Neuronal stem cell (in vitro differentiated cells): ENCODE measurements at regions not wholly inside any gene's neighbourhood (a gene's known extent, or its start where the extent isn't known, plus 50 kb on each side); places are given as distances from the start of the nearest gene placed in this dataset.

Experiments
- DNase-seq: peaks from one replicate; pipeline ENCODE4 v3.0.0-alpha.2; 2013; ENCODE audit warnings: low spot score
- H2AFZ ChIP-seq: one replicate; pipeline ENCODE4 v1.6.1; 2013; ENCODE audit warnings: mild to moderate bottlenecking, low read length, inconsistent platforms
- H2AK5ac ChIP-seq: 2 replicates; pipeline ENCODE4 v1.6.1; 2013; ENCODE audit warnings: low read depth, mild to moderate bottlenecking, inconsistent platforms, low read length, moderate library complexity, mixed read lengths
- H2BK120ac ChIP-seq: 2 replicates; pipeline ENCODE4 v1.6.1; 2013; ENCODE audit warnings: low read depth, mild to moderate bottlenecking, inconsistent platforms, low read length, moderate library complexity, mixed read lengths
- H2BK12ac ChIP-seq: one replicate; pipeline ENCODE4 v1.6.1; 2013; ENCODE audit warnings: low read length, inconsistent platforms
- H2BK15ac ChIP-seq: 2 replicates; pipeline ENCODE4 v1.6.1; 2013; ENCODE audit warnings: mild to moderate bottlenecking, low read length, inconsistent platforms, mixed read lengths
- H2BK5ac ChIP-seq: one replicate; pipeline ENCODE4 v1.6.1; 2013; ENCODE audit warnings: inconsistent platforms, mild to moderate bottlenecking, low read length, moderate library complexity
- H3K14ac ChIP-seq: one replicate; pipeline ENCODE4 v1.6.1; 2013; ENCODE audit warnings: low read length, inconsistent platforms
- H3K18ac ChIP-seq: 2 replicates; pipeline ENCODE4 v1.6.1; 2013; ENCODE audit warnings: low read length, inconsistent platforms
- H3K23ac ChIP-seq: 2 replicates; pipeline ENCODE4 v1.6.1; 2013; ENCODE audit warnings: low read depth, mild to moderate bottlenecking, mixed read lengths, low read length, inconsistent platforms; ENCODE audit not compliant: poor library complexity
- H3K27ac ChIP-seq: replicated peaks from 3 replicates; pipeline ENCODE4 v1.5.1; 2013; ENCODE audit warnings: low read length, inconsistent platforms
- H3K27me3 ChIP-seq, 3 experiments: 2 replicates each; pipeline ENCODE4 v1.6.1; 2013; ENCODE audit warnings: low read length in 3 of 3, mild to moderate bottlenecking in 2 of 3, inconsistent platforms in 1 of 3, low read depth in 1 of 3, mixed read lengths in 1 of 3, moderate library complexity in 1 of 3; ENCODE audit not compliant: control insufficient read depth in 3 of 3, insufficient read depth in 3 of 3
- H3K36me3 ChIP-seq, 2 donors: replicated peaks in 1 of 2; 2 replicates each; pipeline ENCODE4 v1.6.1; 2013; ENCODE audit warnings: low read length in 2 of 2; ENCODE audit not compliant: control insufficient read depth in 2 of 2, insufficient read depth in 2 of 2
- H3K4ac ChIP-seq: 2 replicates; pipeline ENCODE4 v1.6.1; 2013; ENCODE audit warnings: inconsistent platforms, mild to moderate bottlenecking, low read length, moderate library complexity
- H3K4me1 ChIP-seq, 2 donors: 1 replicate in 1 of 2; 2 replicates in 1 of 2; pipeline ENCODE4 v1.6.1; 2013; ENCODE audit warnings: low read length in 2 of 2, low read depth in 1 of 2; ENCODE audit not compliant: control insufficient read depth in 2 of 2, insufficient read depth in 1 of 2
- H3K4me2 ChIP-seq: one replicate; pipeline ENCODE4 v1.6.1; 2013; ENCODE audit warnings: mild to moderate bottlenecking, low read length, inconsistent platforms; ENCODE audit not compliant: insufficient read depth, poor library complexity, severe bottlenecking
- H3K4me3 ChIP-seq, 2 donors: 2 replicates each; pipeline ENCODE4 v1.5.1; 2013; ENCODE audit warnings: low read length in 2 of 2, mild to moderate bottlenecking in 2 of 2, inconsistent platforms in 1 of 2, moderate library complexity in 1 of 2
- H3K79me1 ChIP-seq: one replicate; pipeline ENCODE4 v1.6.1; 2013; ENCODE audit warnings: low read depth, mild to moderate bottlenecking, inconsistent platforms, low read length, moderate library complexity
- H3K9ac ChIP-seq: one replicate; pipeline ENCODE4 v1.6.1; 2013; ENCODE audit warnings: mild to moderate bottlenecking, low read depth, low read length, inconsistent platforms; ENCODE audit not compliant: poor library complexity
- H3K9me3 ChIP-seq, 2 donors: replicated peaks in 1 of 2; 2 replicates each; pipeline versions ENCODE3 to v1.6.1; 2013; ENCODE audit warnings: low read length in 2 of 2, mild to moderate bottlenecking in 2 of 2, inconsistent platforms in 1 of 2, low read depth in 1 of 2, mixed read lengths in 1 of 2, moderate library complexity in 1 of 2; ENCODE audit not compliant: control insufficient read depth in 2 of 2, insufficient read depth in 1 of 2
- H4K8ac ChIP-seq: one replicate; pipeline ENCODE4 v1.6.1; 2013; ENCODE audit warnings: low read depth, mild to moderate bottlenecking, inconsistent platforms, low read length, moderate library complexity
- H4K91ac ChIP-seq: one replicate; pipeline ENCODE4 v1.6.1; 2013; ENCODE audit warnings: low read length, low read depth, mild to moderate bottlenecking, inconsistent platforms; ENCODE audit not compliant: poor library complexity
- WGBS, 2 donors: extraction: QIAGEN DNeasy Blood & Tissue Kit; methylation state at CpG; one replicate each; pipeline ENCODE4 v1.1.7; 2013; ENCODE audit warnings: missing lambda C conversion rate in 2 of 2, mixed read lengths in 1 of 2; ENCODE audit not compliant: insufficient read length in 2 of 2, insufficient replicate concordance in 1 of 2; ENCODE audit errors: extremely low coverage in 2 of 2; 5-methylcytosine and 5-hydroxymethylcytosine counted together

DNA sequence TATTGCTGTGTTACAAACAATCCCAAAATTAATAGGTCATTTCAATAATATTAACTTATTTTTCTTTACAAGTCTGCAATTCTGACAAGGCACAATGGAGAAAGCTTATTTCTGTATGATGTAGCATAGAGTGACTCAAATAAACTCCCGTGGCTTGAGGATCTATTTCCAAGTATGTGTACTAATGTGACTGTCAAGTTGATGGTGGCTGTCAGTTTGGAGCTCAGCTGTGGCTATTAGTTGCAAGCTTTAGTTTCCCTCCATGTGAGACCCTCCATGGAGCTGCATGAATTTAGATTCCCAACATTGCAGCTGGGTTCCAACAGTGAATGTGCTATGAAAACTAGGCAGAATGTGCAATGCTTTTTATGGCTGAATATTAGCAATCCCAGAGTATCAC, 515.5 kb upstream of the GBE1 start:
- Histone ChIP-seq H3K14ac (no peak overlapping the region), H3K9ac (no peak overlapping the region), H2AK5ac (no peak overlapping the region), H4K8ac (no peak overlapping the region), H3K18ac (no peak overlapping the region), H2BK12ac (no peak overlapping the region), H3K23ac (no peak overlapping the region), H3K4ac (no peak overlapping the region), H3K36me3 (no peaks in the 10 kb centered on the region), H2BK15ac (no peak overlapping the region), H3K79me1 (no peaks in the 10 kb centered on the region), H3K4me2 (no peak overlapping the region), H2BK5ac (no peak overlapping the region), H2BK120ac (no peak overlapping the region), H3K4me1 (no peaks in the 10 kb centered on the region), H3K27ac (no peak overlapping the region), H2AFZ (no peak overlapping the region), H3K9me3 (no peaks in the 10 kb centered on the region), H4K91ac (no peak overlapping the region), H3K4me3 (no peak overlapping the region), H3K27me3 (no peaks in the 10 kb centered on the region)
- no CpG with 5 or more reads among the region's 1 CpG for WGBS, 2 donors
- no peak for DNase-seq

DNA sequence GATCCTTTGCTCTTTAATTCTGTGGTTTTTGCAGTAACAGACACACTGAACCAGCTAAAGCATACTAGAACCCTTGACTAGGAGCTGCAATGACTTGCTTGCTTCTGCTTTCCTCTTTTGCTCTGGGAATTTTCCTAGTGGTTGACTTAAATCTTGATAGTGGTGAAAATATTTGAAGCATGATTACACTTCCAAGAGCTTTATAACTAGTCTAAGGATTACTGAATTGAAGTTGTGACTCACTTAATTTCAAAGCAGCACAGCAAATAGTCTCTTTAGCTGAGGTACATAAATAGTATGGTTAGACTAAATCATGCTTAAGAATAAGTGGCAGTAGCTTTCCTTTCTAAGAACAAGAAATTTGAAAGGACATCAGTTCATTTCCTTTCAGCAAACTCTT, 513.5 kb upstream of the GBE1 start:
- Histone ChIP-seq H3K27ac (no peak overlapping the region), H2BK5ac (no peak overlapping the region), H2BK12ac (no peak overlapping the region), H3K14ac (no peak overlapping the region), H2BK15ac (no peak overlapping the region), H3K9ac (no peak overlapping the region), H3K18ac (no peak overlapping the region), H3K79me1 (no peaks in the 10 kb centered on the region), H3K27me3 (no peaks in the 10 kb centered on the region), H3K4ac (no peak overlapping the region), H3K4me1 (no peaks in the 10 kb centered on the region), H3K4me2 (no peak overlapping the region), H3K4me3 (no peak overlapping the region), H4K91ac (no peak overlapping the region), H2AK5ac (no peak overlapping the region), H4K8ac (no peak overlapping the region), H2BK120ac (no peak overlapping the region), H2AFZ (no peak overlapping the region), H3K9me3 (no peaks in the 10 kb centered on the region), H3K23ac (no peak overlapping the region), H3K36me3 (no peaks in the 10 kb centered on the region)
- DNase-seq = no peak

DNA sequence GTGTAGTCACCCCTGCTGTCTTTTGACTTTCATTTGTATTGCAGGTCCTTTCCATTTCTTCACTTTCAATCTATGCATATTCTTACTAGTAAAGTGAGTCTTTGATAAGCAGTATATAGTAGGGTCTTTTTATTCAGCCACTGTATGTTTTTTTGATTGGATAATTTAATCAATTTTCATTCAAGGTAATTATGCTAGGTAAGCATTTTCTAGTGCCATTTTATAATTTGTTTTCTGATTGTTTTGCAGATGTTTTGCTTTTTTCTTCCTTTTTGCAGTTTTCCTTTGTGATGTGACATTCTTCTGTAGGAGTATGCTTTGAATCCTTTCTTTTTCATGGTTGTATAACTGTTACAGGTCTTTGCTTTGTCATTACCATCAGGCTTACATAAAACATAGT, 504.3 kb upstream of the GBE1 start:
- Histone ChIP-seq H3K4ac (no peak overlapping the region), H3K27me3 (no peaks in the 10 kb centered on the region), H3K4me1 (peaks cover 0 to 1% of the 10 kb centered on the region in 2 donors), H2AK5ac (no peak overlapping the region), H3K14ac (no peak overlapping the region), H2BK15ac (no peak overlapping the region), H2AFZ (no peak overlapping the region), H2BK12ac (no peak overlapping the region), H3K23ac (no peak overlapping the region), H3K36me3 (no peaks in the 10 kb centered on the region), H3K4me3 (no peak overlapping the region), H3K4me2 (no peak overlapping the region), H4K91ac (no peak overlapping the region), H3K79me1 (no peaks in the 10 kb centered on the region), H3K18ac (no peak overlapping the region), H3K27ac (no peak overlapping the region), H3K9ac (no peak overlapping the region), H2BK5ac (no peak overlapping the region), H3K9me3 (no peaks in the 10 kb centered on the region), H2BK120ac (no peak overlapping the region), H4K8ac (no peak overlapping the region)
- no peak for DNase-seq

DNA sequence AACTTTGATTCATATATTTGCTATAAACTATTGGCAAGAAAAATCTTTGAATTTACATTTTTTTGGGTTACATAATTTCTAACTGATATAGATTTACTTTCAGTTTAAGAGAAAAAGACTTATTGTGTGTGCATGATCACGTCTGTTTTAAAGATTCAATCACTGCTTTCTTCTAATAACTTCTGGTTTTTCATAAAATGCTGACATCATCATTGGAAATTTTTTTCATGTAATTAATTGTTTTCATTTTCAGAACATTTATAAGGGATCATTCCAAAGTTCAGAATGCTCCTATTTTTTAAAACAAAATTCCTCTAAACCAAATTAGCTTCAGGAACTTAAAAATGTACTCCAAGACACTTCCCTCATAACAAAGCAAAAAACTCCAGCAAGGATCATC, 500.7 kb upstream of the GBE1 start:
- Histone ChIP-seq H2BK120ac (no peak overlapping the region), H3K4me1 (peaks cover 0 to 1% of the 10 kb centered on the region in 2 donors), H3K36me3 (no peaks in the 10 kb centered on the region), H3K9me3 (no peaks in the 10 kb centered on the region), H3K9ac (no peak overlapping the region), H3K27me3 (no peaks in the 10 kb centered on the region), H3K4me2 (no peak overlapping the region), H2AFZ (peak overlapping the region; percentile 75), H2AK5ac (no peak overlapping the region), H3K14ac (no peak overlapping the region), H2BK12ac (no peak overlapping the region), H3K4ac (no peak overlapping the region), H3K27ac (no peak overlapping the region), H3K4me3 (no peak overlapping the region), H3K79me1 (no peaks in the 10 kb centered on the region), H3K23ac (no peak overlapping the region), H4K91ac (no peak overlapping the region), H4K8ac (no peak overlapping the region), H2BK15ac (no peak overlapping the region), H3K18ac (no peak overlapping the region), H2BK5ac (no peak overlapping the region)
- no peak for DNase-seq
- no CpG with 5 or more reads among the region's 1 CpG for WGBS, 2 donors
